SKM-1 (cell line): ENCODE measurements at regions not wholly inside any gene's neighbourhood (a gene's known extent, or its start where the extent isn't known, plus 50 kb on each side); places are given as distances from the start of the nearest gene placed in this dataset.

Experiments
- DNase-seq: peaks from one replicate; lab custom pipeline; 2025; ENCODE audit not compliant: unreplicated experiment; lab: John Stamatoyannopoulos, UW

DNA sequence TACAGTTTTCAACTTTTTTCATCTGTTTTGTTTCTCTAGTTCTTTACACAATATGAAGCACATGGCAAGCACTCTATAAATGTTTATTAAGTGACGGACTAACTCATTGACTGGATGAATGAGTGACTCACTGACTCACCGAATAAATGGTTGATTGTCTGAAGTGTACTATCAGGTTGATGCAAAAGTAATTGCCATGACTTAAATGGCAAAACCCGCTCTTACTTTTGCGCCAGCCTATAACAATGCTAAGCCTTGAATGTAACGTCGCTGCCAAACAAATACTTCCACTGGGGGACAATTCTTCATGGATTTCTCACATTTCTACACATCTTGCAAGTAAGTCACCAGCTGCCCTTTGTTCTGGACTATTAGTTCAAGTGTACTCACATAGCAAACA, 109.0 kb upstream of the KCTD3 start:
- no peak for DNase-seq

DNA sequence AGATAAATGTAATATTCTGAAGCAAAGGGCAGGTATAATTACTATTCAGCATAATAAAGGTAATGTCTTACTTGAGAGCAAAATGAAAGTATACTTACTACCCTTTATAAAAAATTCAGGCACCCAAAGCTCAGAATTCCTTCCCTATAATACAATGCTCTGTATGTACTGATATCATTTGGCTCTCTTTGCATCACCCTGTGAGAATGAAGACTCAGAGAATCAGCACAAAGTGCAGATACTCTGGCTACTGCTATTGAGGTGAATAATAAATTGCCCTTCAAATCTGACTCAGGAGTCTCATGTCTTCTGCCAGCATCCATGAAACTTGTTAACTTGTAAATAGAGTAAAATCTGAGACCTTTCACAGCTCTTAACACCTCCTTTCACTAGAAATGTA, 108.5 kb upstream of the KCTD3 start:
- DNase-seq, result no peak

- DNase-seq, result no peak
Measured at GRCh38 chr1:215459136-215459535, 108.0 kb upstream of the KCTD3 start.

GRCh38 chr1:215466361-215466760, 100.7 kb upstream of the KCTD3 start:
- no peak for DNase-seq

- no peak for DNase-seq
Measured at GRCh38 chr1:215471463-215471862, 95.6 kb upstream of the KCTD3 start.

- no peak for DNase-seq
Measured at GRCh38 chr1:215472723-215473122, 94.4 kb upstream of the KCTD3 start.

- no peak for DNase-seq
Measured at GRCh38 chr1:215473943-215474342, 93.2 kb upstream of the KCTD3 start.

DNA sequence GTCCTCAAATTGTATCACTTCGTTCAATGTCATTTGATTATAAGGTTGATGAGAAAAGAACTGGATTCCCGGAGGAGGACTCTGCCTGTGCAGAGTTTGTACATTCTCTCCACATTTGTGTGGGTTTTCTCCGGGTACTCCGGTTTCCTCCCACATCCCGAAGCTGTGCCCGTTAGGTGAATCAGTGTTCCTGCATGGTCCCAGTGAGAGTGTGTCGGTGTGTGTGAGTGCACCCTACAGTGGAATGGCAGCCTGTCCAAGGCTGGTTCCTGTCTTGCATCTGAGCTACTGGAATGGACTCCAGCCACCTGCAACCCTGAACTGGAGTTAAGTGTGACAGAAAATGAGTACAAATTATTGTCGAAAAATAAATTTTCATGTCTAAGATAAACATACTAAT, 92.2 kb upstream of the KCTD3 start:
- no peak for DNase-seq

- DNase-seq, result no peak
Measured at GRCh38 chr1:215475796-215476481, 91.2 kb upstream of the KCTD3 start.

- DNase-seq, result no peak
Measured at GRCh38 chr1:215476541-215476940, 90.6 kb upstream of the KCTD3 start.

DNA sequence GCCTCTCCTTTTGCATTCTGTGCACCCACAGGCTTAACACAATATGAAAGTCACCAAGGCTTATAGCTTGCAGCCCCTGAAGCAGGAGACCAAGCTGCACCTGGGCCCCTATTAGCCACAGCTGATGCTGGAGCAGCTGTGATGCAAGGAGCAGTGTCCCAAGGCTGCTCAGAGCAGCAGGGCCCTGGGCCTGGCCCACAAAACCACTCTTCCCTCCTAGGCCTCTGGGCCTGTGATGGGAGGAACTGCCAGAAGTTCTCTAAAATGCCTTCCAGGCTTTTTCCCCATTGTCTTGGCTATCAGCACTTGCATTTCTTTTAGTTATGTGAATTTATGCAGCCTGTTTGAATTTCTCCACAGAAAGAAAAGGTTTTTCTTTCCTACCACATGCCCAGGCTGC, 89.5 kb upstream of the KCTD3 start:
- peak; percentile 25 for DNase-seq

DNA sequence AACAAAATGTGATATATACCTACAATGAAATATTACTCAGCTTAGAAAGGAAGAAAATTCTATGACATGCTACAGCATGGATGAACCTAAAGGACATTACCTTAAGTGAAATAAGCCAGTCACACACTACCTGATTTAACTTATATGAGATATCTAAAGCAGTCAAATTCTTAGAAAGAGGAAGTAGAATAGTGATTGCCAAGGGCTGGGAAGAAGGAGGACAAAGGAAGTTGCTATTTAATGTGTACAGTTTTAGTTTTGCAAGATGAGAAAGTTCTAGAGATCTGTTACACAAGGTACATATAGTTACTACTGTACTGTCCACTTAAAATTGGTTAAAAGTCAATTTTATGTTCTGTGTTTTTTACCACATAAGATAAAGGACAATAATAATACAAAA, 87.5 kb upstream of the KCTD3 start:
- DNase-seq, result peak; percentile 83

- DNase-seq, result no peak
Measured at GRCh38 chr1:215482079-215482478, 85.0 kb upstream of the KCTD3 start.

DNA sequence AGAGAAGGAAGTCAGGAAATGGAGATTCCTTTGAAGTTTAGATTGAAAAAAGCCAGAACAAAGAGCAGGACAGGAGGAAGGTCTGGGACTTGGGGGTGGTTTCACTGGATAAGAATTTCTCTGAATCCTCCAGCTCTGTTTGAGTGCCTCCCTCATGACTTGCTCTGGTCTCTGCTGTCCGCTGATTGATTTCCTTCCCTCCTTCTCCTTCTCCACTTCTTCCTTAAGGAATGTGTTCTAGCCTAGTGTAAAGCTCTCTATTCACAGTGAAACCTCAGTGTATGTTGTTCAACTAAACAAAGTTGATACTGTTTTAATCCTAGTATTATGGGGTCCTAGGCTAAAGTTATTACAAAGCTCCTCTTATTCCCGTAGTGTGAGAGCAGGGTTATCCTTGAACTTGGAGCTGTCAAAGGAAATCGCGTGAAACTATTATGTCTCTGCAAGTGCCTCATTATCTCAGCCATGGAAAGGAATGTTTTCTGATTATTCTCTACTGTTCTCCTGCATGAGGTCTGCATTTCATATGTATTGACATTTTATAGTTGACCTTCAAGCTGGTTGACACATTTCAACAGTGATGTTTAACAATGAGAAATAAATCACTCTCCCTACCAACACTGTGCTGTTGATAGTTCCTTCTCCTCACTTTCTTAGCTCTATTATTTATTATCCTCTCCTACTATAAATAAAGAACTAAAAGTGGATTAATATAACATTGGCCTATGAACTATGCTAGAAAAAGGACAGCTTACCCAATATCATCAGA, 82.7 kb upstream of the KCTD3 start:
- no peak for DNase-seq

GRCh38 chr1:215487466-215487865, 79.6 kb upstream of the KCTD3 start:
- DNase-seq, result no peak

- DNase-seq, result no peak
Measured at GRCh38 chr1:215488850-215489249, 78.3 kb upstream of the KCTD3 start.

DNA sequence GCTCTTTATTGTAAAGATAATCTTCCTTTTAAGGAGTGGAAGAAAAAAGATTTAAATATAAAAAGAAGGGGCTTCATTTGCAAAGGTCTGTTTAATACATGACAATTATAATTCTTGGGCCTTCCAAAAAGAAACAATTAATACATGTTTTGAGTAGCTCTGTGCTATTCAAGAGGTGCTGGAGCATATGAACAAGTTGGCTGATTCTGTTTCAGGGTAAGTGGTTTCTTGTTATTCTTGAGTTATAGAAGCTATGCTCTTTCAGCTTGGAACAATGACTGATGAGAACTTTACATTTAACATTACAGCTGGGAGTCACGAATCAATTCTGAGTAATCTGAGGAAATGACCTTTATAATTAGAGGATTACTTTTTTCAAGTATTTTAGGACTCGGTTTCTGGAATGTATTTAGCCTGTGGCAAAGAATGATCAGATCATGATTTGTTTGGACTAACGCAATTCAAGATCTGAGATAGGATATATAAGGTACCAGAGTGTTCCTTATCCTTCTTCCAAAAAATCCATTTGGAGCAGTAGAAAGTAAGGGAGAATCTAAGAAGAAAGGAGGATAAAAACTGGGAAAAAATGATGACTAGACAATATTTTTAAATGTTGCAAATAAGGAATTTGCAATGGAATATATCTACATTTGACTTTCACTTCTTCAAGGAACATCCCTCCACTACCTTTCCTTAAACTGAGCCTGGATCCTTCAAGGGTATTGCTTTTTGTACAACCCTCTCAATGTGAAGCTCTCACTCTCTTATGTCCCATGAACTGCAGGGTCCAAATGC, 77.1 kb upstream of the KCTD3 start:
- DNase-seq, result no peak

DNA sequence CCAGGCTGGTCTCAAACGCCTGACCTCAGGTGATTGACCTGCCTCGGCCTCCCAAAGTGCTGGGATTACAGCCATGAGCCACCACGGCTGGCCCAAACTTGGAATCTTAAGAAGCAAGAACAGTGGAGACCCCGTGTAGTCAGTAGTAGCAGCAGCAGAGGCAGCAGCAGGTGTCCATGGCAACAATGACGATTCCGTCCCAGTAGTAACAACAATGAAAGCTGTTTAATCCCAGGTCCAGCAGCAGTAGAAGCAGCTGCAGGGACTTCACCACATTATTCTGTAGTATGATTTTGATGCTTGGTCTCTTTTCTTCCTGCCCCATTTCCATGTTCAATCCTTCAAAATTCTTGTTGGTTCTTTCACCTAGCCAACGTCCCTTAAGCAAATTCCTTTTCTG, 69.6 kb upstream of the KCTD3 start:
- DNase-seq, result no peak

DNA sequence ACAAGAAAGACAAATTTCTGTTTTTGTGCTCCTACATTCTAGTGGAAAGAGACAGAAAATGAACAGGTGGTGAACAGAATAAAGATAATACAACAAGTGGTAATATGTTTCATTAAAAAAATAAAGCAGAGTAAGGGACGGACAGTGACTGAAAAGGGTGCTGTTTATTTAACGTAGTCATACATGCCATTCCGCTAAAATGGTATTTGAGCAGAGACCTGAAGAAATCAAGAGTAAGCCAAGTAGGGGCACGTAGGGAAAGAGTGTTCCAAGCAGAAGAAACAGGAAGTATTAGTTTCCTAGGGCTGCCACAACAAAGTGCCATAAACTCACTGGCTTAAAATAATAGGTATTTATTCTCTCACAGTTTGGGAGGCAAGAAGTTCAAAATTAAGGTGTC, 65.6 kb upstream of the KCTD3 start:
- DNase-seq, result no peak

- DNase-seq, result no peak
Measured at GRCh38 chr1:215502081-215502480, 65.0 kb upstream of the KCTD3 start.

GRCh38 chr1:215507119-215507518, 60.0 kb upstream of the KCTD3 start:
- DNase-seq, result no peak

DNA sequence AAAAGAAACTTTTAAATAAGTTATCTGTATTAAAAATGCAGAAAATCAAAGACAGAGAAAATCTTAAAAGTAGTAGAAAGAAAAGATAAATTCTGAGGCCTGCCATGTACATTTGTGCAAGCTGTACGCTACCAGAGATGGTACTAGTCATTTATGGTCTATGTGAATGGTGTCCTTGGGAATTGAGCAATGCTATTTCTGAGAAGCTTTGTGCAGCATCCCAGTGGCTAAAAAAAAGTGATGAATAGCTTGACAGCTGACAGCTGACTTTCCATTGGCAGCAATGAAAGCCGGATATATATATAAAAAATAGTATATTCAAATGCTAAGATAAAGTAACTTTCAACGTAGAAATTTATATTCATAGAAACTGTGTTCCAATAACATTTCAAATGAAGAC, 58.8 kb upstream of the KCTD3 start:
- DNase-seq, result no peak
